ENCODE measurements at regions not wholly inside any gene's neighbourhood (a gene's known extent, or its start where the extent isn't known, plus 50 kb on each side); places are given as distances from the start of the nearest gene placed in this dataset.

GRCh38 chr6:156543431-156543830, 233.7 kb upstream of the ARID1B start:
- ATAC-seq (ENCODE audit: insufficient number of reproducible peaks, low FRiP score, low read depth) (no peak), DNase-seq (ENCODE audit: low spot score) (no peak)
- Histone ChIP-seq H3K4me1 (ENCODE audit: control insufficient read depth in 1 of 2, low read depth in 2 of 2) (no peaks in the 10 kb centered on the region), H3K27ac (no peak overlapping the region), H3K27me3 (replicated peaks; ENCODE audit: insufficient read depth) (no peaks in the 10 kb centered on the region), H3K9me3 (no peaks in the 10 kb centered on the region), H3K4me3 (no peak overlapping the region), H3K36me3 (no peaks in the 10 kb centered on the region)
- no peak for TF ChIP-seq CTCF (IDR thresholded peaks at IDR 0.05)

- ATAC-seq (ENCODE audit: insufficient number of reproducible peaks, low FRiP score, low read depth) (no peak), DNase-seq (ENCODE audit: low spot score) (no peak)
- H3K9me3 ChIP-seq = no peaks in the 10 kb centered on the region
- TF ChIP-seq CTCF (IDR thresholded peaks at IDR 0.05) = no peak
- no peaks in the 10 kb centered on the region for H3K4me1 ChIP-seq (ENCODE audit: control insufficient read depth in 1 of 2, low read depth in 2 of 2)
- H3K36me3 ChIP-seq = no peaks in the 10 kb centered on the region
- no peak overlapping the region for H3K4me3 ChIP-seq
- no peak overlapping the region for H3K27ac ChIP-seq
- no peaks in the 10 kb centered on the region for H3K27me3 ChIP-seq (replicated peaks; ENCODE audit: insufficient read depth)
Measured at GRCh38 chr6:156538875-156539660, 238.1 kb upstream of the ARID1B start.

- no peak for TF ChIP-seq CTCF (IDR thresholded peaks at IDR 0.05)
- Histone ChIP-seq H3K4me1 (ENCODE audit: control insufficient read depth in 1 of 2, low read depth in 2 of 2) (no peaks in the 10 kb centered on the region), H3K27me3 (replicated peaks; ENCODE audit: insufficient read depth) (no peaks in the 10 kb centered on the region), H3K27ac (no peak overlapping the region), H3K36me3 (no peaks in the 10 kb centered on the region), H3K4me3 (no peak overlapping the region), H3K9me3 (no peaks in the 10 kb centered on the region)
- DNase-seq (ENCODE audit: low spot score) (no peak), ATAC-seq (ENCODE audit: insufficient number of reproducible peaks, low FRiP score, low read depth) (no peak)
Measured at GRCh38 chr6:156534594-156534993, 242.6 kb upstream of the ARID1B start.

- DNase-seq (ENCODE audit: low spot score) (no peak), ATAC-seq (ENCODE audit: insufficient number of reproducible peaks, low FRiP score, low read depth) (no peak)
- H3K27me3 ChIP-seq (replicated peaks; ENCODE audit: insufficient read depth) = no peaks in the 10 kb centered on the region
- H3K4me1 ChIP-seq (ENCODE audit: control insufficient read depth in 1 of 2, low read depth in 2 of 2) = no peaks in the 10 kb centered on the region
- no peak overlapping the region for H3K27ac ChIP-seq
- H3K4me3 ChIP-seq = no peak overlapping the region
- TF ChIP-seq CTCF (IDR thresholded peaks at IDR 0.05) = no peak
- no peaks in the 10 kb centered on the region for H3K9me3 ChIP-seq
- no peaks in the 10 kb centered on the region for H3K36me3 ChIP-seq
Measured at GRCh38 chr6:156533872-156534524, 243.2 kb upstream of the ARID1B start.

GRCh38 chr6:156526081-156526480, 251.1 kb upstream of the ARID1B start:
- Histone ChIP-seq H3K4me3 (no peak overlapping the region), H3K4me1 (ENCODE audit: control insufficient read depth in 1 of 2, low read depth in 2 of 2) (no peaks in the 10 kb centered on the region), H3K36me3 (no peaks in the 10 kb centered on the region), H3K27ac (no peak overlapping the region), H3K9me3 (no peaks in the 10 kb centered on the region), H3K27me3 (replicated peaks; ENCODE audit: insufficient read depth) (no peaks in the 10 kb centered on the region)
- ATAC-seq (ENCODE audit: insufficient number of reproducible peaks, low FRiP score, low read depth) = no peak
- TF ChIP-seq CTCF (IDR thresholded peaks at IDR 0.05) = no peak
- DNase-seq (ENCODE audit: low spot score) = no peak

Measured in thoracic aorta (tissue), 2 donors.